H1 (cell line): ENCODE measurements at regions not wholly inside any gene's neighbourhood (a gene's known extent, or its start where the extent isn't known, plus 50 kb on each side); places are given as distances from the start of the nearest gene placed in this dataset.

Experiments used
- CTCF ChIA-PET: fragments of 300-600 bp; sonication (Branson Sonifier 250); formaldehyde crosslinking; loops from one replicate; lab custom pipeline; 2021; ENCODE audit not compliant: partially characterized antibody; lab: Charles Lee
- POLR2A ChIA-PET: fragments of 300-600 bp; sonication (Branson Sonifier 250); formaldehyde crosslinking; loops from one replicate; lab custom pipeline; 2021; ENCODE audit warnings: inconsistent platforms; ENCODE audit not compliant: partially characterized antibody; lab: Charles Lee
- DNase-seq, 2 experiments: peaks; one replicate each; pipeline versions ENCODE4 v3.0.0 to v3.0.0-alpha.2; 2010 to 2022; ENCODE audit warnings: low spot score in 2 of 2, low read depth in 1 of 2, mixed read lengths in 1 of 2
- FAIRE-seq: peaks from 2 replicates; lab custom pipeline; 2011; peaks lifted over from hg19 to GRCh38; lab: Jason Lieb, UNC
- H2AFZ ChIP-seq: 2 replicates; pipeline ENCODE4 v1.8.1; 2012; ENCODE audit warnings: low read length, inconsistent platforms
- H2AK5ac ChIP-seq: 2 replicates; pipeline ENCODE4 v1.6.1; 2013; ENCODE audit warnings: low read depth, low read length
- H2BK120ac ChIP-seq: replicated peaks from 2 replicates; pipeline ENCODE3; 2013; ENCODE audit warnings: low read depth, low read length, inconsistent platforms
- H2BK12ac ChIP-seq: 2 replicates; pipeline ENCODE4 v1.6.1; 2013; ENCODE audit warnings: low read depth, low read length
- H2BK15ac ChIP-seq: 2 replicates; pipeline ENCODE4 v1.6.1; 2013; ENCODE audit warnings: low read length
- H2BK20ac ChIP-seq: 2 replicates; pipeline ENCODE4 v1.6.1; 2013; ENCODE audit warnings: low read length
- H2BK5ac ChIP-seq: 2 replicates; pipeline ENCODE4 v1.6.1; 2013; ENCODE audit warnings: low read depth, low read length
- H3K14ac ChIP-seq: 2 replicates; pipeline ENCODE4 v1.6.1; 2013; ENCODE audit warnings: inconsistent platforms; ENCODE audit not compliant: insufficient read length
- H3K18ac ChIP-seq: 2 replicates; pipeline ENCODE4 v1.6.1; 2013; ENCODE audit warnings: low read length; ENCODE audit errors: extremely low read depth
- H3K23ac ChIP-seq: 2 replicates; pipeline ENCODE4 v1.6.1; 2013; ENCODE audit warnings: inconsistent platforms; ENCODE audit not compliant: insufficient read length
- H3K23me2 ChIP-seq: 2 replicates; pipeline ENCODE4 v1.6.1; 2013; ENCODE audit warnings: low read depth, low read length
- H3K27ac ChIP-seq: 2 replicates; pipeline ENCODE4 v1.6.1; 2011; ENCODE audit warnings: low read depth, low read length, inconsistent platforms
- H3K27me3 ChIP-seq, 4 experiments: replicated peaks in 1 of 4; 1 replicate in 1 of 4; 2 replicates in 3 of 4; pipeline versions ENCODE4 v1.6.1 to v1.8.1; 2011 to 2013; ENCODE audit warnings: low read length in 3 of 4, mild to moderate bottlenecking in 3 of 4, inconsistent platforms in 2 of 4, mixed read lengths in 2 of 4, moderate library complexity in 1 of 4; ENCODE audit not compliant: control insufficient read depth in 3 of 4, insufficient read depth in 3 of 4; ENCODE audit errors: extremely low read depth in 1 of 4
- H3K36me3 ChIP-seq, 4 experiments: 2 replicates each; pipeline versions ENCODE4 v1.6.1 to v1.8.1; 2011 to 2013; ENCODE audit warnings: mild to moderate bottlenecking in 4 of 4, low read length in 3 of 4, moderate library complexity in 2 of 4, control low read depth in 1 of 4, inconsistent platforms in 1 of 4; ENCODE audit not compliant: insufficient read depth in 4 of 4, control insufficient read depth in 2 of 4
- H3K4ac ChIP-seq: replicated peaks from 2 replicates; pipeline ENCODE3; 2013; ENCODE audit warnings: low read length, low read depth, mixed read lengths, inconsistent platforms; ENCODE audit not compliant: insufficient read length
- H3K4me1 ChIP-seq, 4 experiments: replicated peaks in 1 of 4; 1 replicate in 1 of 4; 2 replicates in 3 of 4; pipeline versions ENCODE4 v1.6.1 to v1.8.1; 2011 to 2013; ENCODE audit warnings: low read length in 3 of 4, inconsistent platforms in 2 of 4, mixed read lengths in 1 of 4; ENCODE audit not compliant: insufficient read depth in 4 of 4, control insufficient read depth in 3 of 4
- H3K4me2 ChIP-seq, 2 experiments: 2 replicates each; pipeline versions ENCODE4 v1.6.1 to v1.8.1; 2011 to 2013; ENCODE audit warnings: low read depth in 2 of 2, low read length in 2 of 2, control low read depth in 1 of 2, inconsistent platforms in 1 of 2, mild to moderate bottlenecking in 1 of 2; ENCODE audit not compliant: insufficient read depth in 1 of 2
- H3K4me3 ChIP-seq, 4 experiments: fragments of 200-600, 300-600 bp in 1 of 4; sonication (generic), shearing (Covaris generic), sonication (Bioruptor Twin) in 1 of 4; 2 replicates each; pipeline versions ENCODE4 v1.5.1 to v1.8.1; 2011 to 2016; ENCODE audit warnings: low read length in 4 of 4, low read depth in 3 of 4, control low read depth in 2 of 4, inconsistent platforms in 2 of 4, mild to moderate bottlenecking in 2 of 4, mixed read lengths in 1 of 4, moderate library complexity in 1 of 4; ENCODE audit not compliant: insufficient read depth in 2 of 4; ENCODE audit errors: extremely low read depth in 1 of 4
- H3K56ac ChIP-seq: replicated peaks from 2 replicates; pipeline ENCODE3; 2013; ENCODE audit warnings: low read depth, mild to moderate bottlenecking, mixed read lengths, low read length, inconsistent platforms; ENCODE audit not compliant: insufficient read length
- H3K79me1 ChIP-seq: 2 replicates; pipeline ENCODE4 v1.6.1; 2013; ENCODE audit warnings: low read depth, low read length, control low read depth
- H3K79me2 ChIP-seq, 2 experiments: 2 replicates each; pipeline versions ENCODE4 v1.6.1 to v1.8.1; 2012 to 2013; ENCODE audit warnings: low read length in 2 of 2, mild to moderate bottlenecking in 2 of 2, inconsistent platforms in 1 of 2; ENCODE audit not compliant: insufficient read depth in 2 of 2, control insufficient read depth in 1 of 2
- H3K9ac ChIP-seq, 4 experiments: replicated peaks in 1 of 4; 1 replicate in 1 of 4; 2 replicates in 3 of 4; pipeline versions ENCODE4 v1.6.1 to v1.8.1; 2011 to 2013; ENCODE audit warnings: low read depth in 3 of 4, low read length in 3 of 4, control low read depth in 2 of 4, mild to moderate bottlenecking in 2 of 4, moderate library complexity in 2 of 4, inconsistent platforms in 1 of 4; ENCODE audit errors: extremely low read depth in 1 of 4
- H3K9me3 ChIP-seq, 2 experiments: 2 replicates each; pipeline versions ENCODE4 v1.6.1 to v1.8.1; 2012 to 2013; ENCODE audit warnings: mild to moderate bottlenecking in 2 of 2, moderate library complexity in 2 of 2, control low read depth in 1 of 2, inconsistent platforms in 1 of 2, low read depth in 1 of 2, low read length in 1 of 2, mixed read lengths in 1 of 2; ENCODE audit not compliant: insufficient read depth in 2 of 2
- H4K20me1 ChIP-seq, 2 experiments: replicated peaks in 1 of 2; 2 replicates each; pipeline versions ENCODE3 to v1.8.1; 2011 to 2013; ENCODE audit warnings: inconsistent platforms in 2 of 2, low read length in 2 of 2, mild to moderate bottlenecking in 1 of 2; ENCODE audit not compliant: insufficient read depth in 2 of 2, control insufficient read depth in 1 of 2
- H4K5ac ChIP-seq: 2 replicates; pipeline ENCODE4 v1.6.1; 2013; ENCODE audit warnings: low read length, low read depth, mixed read lengths, inconsistent platforms; ENCODE audit not compliant: insufficient read length
- H4K8ac ChIP-seq: 2 replicates; pipeline ENCODE4 v1.8.0; 2013; ENCODE audit warnings: mild to moderate bottlenecking, moderate library complexity, low read length, inconsistent platforms; ENCODE audit not compliant: insufficient read depth; ENCODE audit errors: extremely low read depth
- H4K91ac ChIP-seq: replicated peaks from 2 replicates; pipeline ENCODE3; 2013; ENCODE audit warnings: low read length, mixed read lengths, inconsistent platforms; ENCODE audit not compliant: insufficient read length
- BACH1 ChIP-seq: IDR thresholded peaks from 2 replicates; pipeline ENCODE4 v1.6.1; 2012; ENCODE audit warnings: low read length, improper control_type of control experiment
- SRF ChIP-seq: IDR thresholded peaks from 2 replicates; pipeline ENCODE4 v1.6.1; 2011; ENCODE audit warnings: mild to moderate bottlenecking, low read depth, low read length, moderate library complexity
- WGBS, 2 experiments: shearing (Covaris generic) in 1 of 2; methylation state at CpG; one replicate each; pipeline versions ENCODE4 v1.1.6 to v1.1.7; 2013 to 2015; ENCODE audit warnings: low lambda C conversion rate in 2 of 2, mixed read lengths in 2 of 2, inconsistent platforms in 1 of 2, low coverage in 1 of 2, missing lambda C conversion rate in 1 of 2; ENCODE audit not compliant: insufficient replicate concordance in 2 of 2, insufficient coverage in 1 of 2, insufficient read length in 1 of 2; ENCODE audit errors: extremely low coverage in 1 of 2, missing lambda C conversion rate in 1 of 2; 5-methylcytosine and 5-hydroxymethylcytosine counted together

- Histone ChIP-seq H2AFZ (no peak overlapping the region), H3K14ac (no peak overlapping the region), H3K27ac (no peak overlapping the region), H2AK5ac (no peak overlapping the region), H3K18ac (no peak overlapping the region), H2BK120ac (no peak overlapping the region), H3K9ac (no peak overlapping the region), H3K23ac (no peak overlapping the region), H2BK15ac (no peak overlapping the region), H4K20me1 (no peaks in the 10 kb centered on the region), H2BK5ac (no peak overlapping the region), H3K4me2 (no peak overlapping the region), H3K56ac (no peak overlapping the region), H3K4me3 (no peak overlapping the region), H3K4me1 (peaks cover 0 to 3% (median 0%) of the 10 kb centered on the region in 4 experiments; a peak in 1 of 7 replicates), H3K23me2 (peaks cover 4% of the 10 kb centered on the region; the same call in 1 of the 2 replicates), H4K8ac (no peak overlapping the region), H3K27me3 (no peaks in the 10 kb centered on the region; a peak in 1 of 7 replicates), H3K79me1 (no peaks in the 10 kb centered on the region), H3K9me3 (no peaks in the 10 kb centered on the region), H3K79me2 (no peaks in the 10 kb centered on the region), H3K4ac (no peak overlapping the region), H4K5ac (no peak overlapping the region), H2BK12ac (no peak overlapping the region), H3K36me3 (no peaks in the 10 kb centered on the region), H4K91ac (no peak overlapping the region), H2BK20ac (no peak overlapping the region)
- 94% methylated on average over 7 of the region's 7 CpGs; no CpG with 5 or more reads in 1 of the 2 experiments for WGBS, 2 experiments
- FAIRE-seq (no peak), DNase-seq (no peak)
- TF ChIP-seq SRF, result no peak
- TF ChIP-seq BACH1, result no peak
- CTCF ChIA-PET, result interaction anchor here (0.6 kb wide), 1 partner anchor 492 kb away, joined by 3 read pairs; no protein-coding TSS in a partner anchor
- POLR2A ChIA-PET, result no interaction called here
Measured at GRCh38 chr12:11543457-11544158, 105.9 kb upstream of the ETV6 start.
